NCI-H82 treated with DMSO at 0.1 percent for 48 hours (cell line): ENCODE measurements at regions not wholly inside any gene's neighbourhood (a gene's known extent, or its start where the extent isn't known, plus 50 kb on each side); places are given as distances from the start of the nearest gene placed in this dataset.

Experiments
- DNase-seq: peaks from one replicate; lab custom pipeline; 2025; ENCODE audit not compliant: unreplicated experiment; lab: John Stamatoyannopoulos, UW

DNA sequence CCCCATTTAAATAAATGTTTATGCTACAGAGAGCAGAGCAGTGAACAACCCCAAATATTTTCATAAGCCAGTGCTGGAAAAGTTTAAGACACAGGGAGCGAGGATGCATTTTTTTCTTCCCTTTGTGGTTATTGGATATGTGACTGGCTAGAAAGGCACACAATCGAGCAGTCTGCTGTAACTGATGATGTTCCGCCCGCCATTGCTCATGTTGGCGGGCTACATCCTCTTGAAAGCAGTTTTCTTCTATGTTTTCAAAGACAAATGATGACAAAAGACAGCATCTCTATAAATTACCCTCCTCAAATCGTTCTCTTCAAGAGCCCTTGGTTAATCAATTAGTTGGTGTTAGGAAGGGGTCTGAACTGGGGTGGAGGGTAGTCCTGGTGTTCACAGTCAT is 269.8 kb downstream of the SKAP2 start:
- no peak for DNase-seq

DNA sequence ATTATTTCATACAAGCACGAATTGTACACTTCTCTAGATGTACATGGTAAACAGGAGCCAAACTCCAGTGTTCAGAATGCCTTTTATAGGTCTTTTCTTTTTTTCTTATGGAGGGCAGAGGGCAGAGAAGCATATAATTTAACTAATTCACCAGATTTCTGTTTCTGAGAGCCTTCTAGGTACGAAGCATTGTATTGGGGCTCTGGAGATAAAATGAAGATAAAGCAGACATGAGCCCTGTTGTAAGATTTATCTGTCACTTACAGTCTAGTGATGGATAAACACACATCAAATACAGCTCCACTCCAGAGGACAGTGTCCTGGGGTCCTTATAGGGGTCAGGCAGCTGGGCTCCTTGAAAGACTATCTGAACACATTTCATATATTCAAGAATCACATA is 265.5 kb downstream of the SKAP2 start:
- DNase-seq, result no peak

DNA sequence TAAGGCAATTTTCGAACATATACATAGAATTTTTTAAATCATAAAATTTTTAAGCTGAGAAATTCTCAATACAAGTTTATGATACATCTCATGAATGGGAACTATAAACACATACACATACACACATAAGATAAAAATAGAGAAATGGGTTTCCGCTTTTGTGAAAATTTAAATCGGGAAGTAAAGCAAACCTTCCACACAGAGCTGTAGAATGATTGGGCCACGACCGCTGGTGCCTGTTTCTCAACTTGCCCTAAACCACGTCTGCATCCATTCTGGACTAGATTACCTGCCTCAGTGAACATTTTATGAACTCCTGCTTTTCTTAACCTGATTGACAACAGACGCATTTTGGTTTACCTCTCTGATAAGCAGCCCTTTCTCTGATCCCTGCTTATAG is 264.4 kb downstream of the SKAP2 start:
- DNase-seq, result no peak

DNA sequence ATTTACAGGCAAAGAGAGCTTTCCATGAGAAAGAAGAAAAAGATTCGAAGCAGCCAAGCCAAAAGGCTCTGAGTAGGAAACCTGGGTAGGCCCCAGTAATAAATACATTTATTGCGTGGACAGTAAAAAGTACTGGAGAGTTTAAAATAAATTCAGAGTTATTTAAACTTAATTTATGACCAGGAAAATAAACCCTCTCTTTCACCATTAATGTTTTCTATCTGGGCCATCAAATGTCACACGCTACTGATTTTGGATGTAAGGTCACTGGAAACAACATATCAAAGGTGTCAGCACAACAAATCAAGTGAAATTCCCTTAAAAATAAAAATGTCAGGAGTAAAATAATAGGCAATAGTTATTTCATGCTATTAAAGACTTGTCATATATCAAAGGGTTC is 264.0 kb downstream of the SKAP2 start:
- DNase-seq, result no peak

DNA sequence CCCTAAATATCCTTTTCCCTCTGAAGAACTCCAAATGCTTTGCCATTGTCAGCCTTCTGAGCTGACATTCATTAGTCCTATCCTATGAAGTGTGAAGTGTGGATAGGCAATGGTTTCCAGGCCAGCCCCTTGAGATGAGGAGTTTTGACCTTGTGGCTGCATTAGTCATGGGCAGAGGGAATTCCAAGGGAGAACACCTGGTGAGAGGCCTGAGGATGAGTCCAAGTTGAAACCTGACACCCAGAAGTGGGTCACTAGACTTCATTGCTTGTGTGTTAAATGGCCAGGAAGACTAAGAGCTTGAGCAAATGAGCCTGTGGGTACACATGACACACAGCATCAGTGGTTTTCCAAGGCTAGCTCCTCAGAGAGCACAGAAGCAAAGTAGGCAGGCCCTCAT is 260.8 kb downstream of the SKAP2 start:
- no peak for DNase-seq

DNA sequence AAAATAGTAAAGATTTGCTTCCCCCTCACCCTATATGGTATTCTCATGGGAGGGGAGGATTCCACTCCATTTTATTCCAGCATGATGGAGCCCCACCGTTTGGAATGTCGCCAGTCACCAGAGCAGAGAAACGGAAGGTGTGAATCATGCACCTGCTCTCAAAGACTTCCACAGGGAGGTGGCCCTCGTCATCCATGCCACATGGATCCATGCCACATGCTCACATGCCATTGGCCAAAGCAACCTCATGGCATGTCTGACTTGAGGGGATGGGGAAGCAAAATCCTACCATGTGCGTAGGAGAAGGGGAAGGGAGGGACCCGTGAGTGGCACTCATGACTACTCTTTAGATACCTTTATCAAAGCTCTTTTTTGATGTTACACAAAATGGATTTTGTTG is 256.0 kb downstream of the SKAP2 start:
- no peak for DNase-seq

DNA sequence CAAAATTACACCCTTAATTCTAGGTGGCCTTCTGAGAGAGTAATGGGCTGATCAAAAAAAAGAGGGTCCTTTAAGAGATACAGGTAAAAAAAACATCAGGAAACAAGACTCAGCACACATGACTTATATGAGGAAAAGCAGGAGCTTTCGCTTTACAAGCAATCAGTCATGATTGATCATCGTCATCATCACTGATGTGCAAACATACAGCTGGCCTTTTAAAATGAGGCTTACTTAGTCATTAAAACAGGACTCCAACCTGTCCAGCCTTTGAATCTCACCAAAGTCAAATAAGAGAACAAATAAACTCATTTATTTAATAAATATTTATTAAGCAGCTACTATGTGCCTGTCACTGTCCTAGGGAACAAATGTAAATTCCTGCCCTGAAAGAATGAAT is 255.3 kb downstream of the SKAP2 start:
- DNase-seq, result no peak

DNA sequence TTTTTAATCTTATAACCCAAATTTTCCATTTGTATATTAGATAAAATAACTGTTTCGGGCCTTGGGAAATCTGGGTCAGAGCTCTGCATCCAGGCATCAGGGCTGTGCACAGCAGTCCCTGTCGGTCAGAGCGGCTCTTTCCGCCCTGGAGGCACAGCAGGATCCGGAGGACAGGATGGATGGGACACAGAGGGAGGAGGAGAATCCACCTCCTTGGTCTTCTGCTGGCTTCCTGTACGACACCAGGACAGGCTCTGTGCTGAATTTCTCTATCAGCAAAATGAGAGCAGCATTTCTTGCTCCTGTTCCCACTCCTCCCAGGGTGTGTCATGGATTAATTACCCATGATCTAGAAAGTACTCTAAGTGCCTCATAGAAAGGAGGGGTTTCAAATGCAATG is 254.9 kb downstream of the SKAP2 start:
- DNase-seq, result no peak

DNA sequence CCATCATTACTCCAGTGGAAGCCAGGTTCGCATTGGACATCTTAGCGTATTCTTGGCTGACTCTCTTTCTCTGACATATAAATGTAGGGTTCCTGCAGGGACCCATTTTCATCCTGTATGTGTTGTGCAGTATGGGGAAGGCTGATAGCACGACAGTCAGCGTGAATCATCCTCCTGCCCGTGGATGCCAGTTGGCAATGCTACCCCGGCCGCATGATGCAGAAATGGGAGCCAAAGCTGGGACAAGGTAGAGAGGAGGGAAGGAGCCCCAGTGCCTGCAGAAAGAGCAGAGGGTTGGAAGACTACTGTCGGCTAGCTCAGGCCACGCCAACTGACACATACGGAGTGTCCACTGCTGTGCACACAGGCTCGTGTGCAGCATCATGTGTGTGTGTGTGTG is 251.6 kb downstream of the SKAP2 start:
- no peak for DNase-seq

DNA sequence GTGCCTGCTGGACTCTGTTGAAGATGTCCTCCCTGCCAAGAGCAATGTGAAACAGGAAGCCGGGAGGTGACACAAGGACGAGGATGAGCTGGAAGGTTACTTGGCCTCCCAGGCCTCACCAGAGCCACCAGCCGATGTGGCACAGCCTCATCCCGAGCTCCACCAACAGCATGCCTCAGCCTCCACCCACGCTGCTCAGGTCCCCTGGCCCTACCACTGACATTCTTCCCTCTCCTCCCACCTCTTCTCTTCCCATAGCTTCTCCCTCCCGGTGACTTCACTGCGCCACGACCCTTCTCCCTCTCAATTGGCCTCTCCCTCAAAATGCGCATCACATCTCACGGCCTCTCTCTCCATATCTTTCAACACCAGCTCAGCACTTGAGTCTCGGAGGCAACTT is 249.9 kb downstream of the SKAP2 start:
- DNase-seq, result no peak

DNA sequence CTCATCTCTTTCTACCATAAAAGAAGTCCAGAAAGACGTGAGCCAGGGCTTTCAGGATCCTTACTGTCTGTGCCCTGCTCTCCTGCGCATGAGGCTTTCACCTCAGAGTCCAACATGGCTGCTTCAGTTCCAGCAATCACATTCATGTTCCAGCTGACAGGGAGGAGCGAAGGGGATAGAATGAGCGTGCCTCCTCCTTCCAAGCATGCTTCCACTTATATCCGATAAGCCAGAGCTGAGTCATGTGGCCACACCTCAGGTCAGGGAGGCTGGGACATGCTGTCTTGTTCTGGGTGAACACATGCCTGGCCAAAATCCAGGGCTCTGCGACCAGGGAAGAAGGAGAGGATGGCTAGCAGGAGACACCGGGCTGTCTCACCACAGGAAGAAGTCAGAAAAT is 248.2 kb downstream of the SKAP2 start:
- DNase-seq, result no peak

DNA sequence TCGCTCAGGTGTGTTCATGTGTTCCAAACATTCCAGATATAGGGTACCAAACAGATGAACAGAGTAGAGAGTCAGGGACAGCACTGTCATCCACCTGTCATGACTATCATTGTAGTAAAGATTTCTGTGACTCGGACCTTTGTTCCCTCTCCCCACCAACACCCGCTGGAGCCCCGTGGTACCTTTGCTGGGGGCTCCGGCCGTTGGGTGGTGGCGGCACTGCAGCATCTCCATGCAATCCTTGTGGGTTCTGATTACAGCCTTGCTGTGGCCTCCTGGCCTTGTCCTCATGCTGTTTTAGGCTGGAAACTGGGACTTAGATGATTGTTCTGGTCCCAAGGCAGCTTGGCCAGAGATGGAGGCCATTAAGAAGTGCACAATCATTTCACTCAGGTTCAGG is 247.3 kb downstream of the SKAP2 start:
- DNase-seq, result no peak
